GM23338 (cell line): ENCODE measurements at regions not wholly inside any gene's neighbourhood (a gene's known extent, or its start where the extent isn't known, plus 50 kb on each side); places are given as distances from the start of the nearest gene placed in this dataset.

Source experiments
- ATAC-seq: fragments of 200-7000 bp; cut with Tn5 transposase; 3 replicates; pipeline ENCODE4 v1.9.1; 2020
- DNase-seq: peaks from one replicate; pipeline ENCODE4 v3.0.0-alpha.2; 2015; ENCODE audit warnings: low spot score
- H2AFZ ChIP-seq: fragments of 200-600 bp; sonication (generic); 2 replicates; pipeline ENCODE4 v1.8.0; 2016; ENCODE audit warnings: antibody characterized with exemption, mild to moderate bottlenecking, moderate library complexity
- H3F3A ChIP-seq: fragments of 200-600 bp; sonication (generic); replicated peaks from 2 replicates; pipeline ENCODE4 v1.8.0; 2017; ENCODE audit warnings: antibody characterized with exemption, mixed run types, low read depth
- H3K27ac ChIP-seq: fragments of 200-600 bp; sonication (generic); 2 replicates; pipeline ENCODE4 v1.6.1; 2016; ENCODE audit warnings: low read depth
- H3K27me3 ChIP-seq: fragments of 200-600 bp; sonication (generic); 2 replicates; pipeline ENCODE4 v1.8.0; 2016; ENCODE audit warnings: mild to moderate bottlenecking, mixed run types, moderate library complexity; ENCODE audit not compliant: insufficient read depth
- H3K36me3 ChIP-seq: fragments of 200-600 bp; sonication (generic); 2 replicates; pipeline ENCODE4 v1.8.0; 2016; ENCODE audit warnings: mild to moderate bottlenecking; ENCODE audit not compliant: insufficient read depth
- H3K4me1 ChIP-seq: fragments of 200-600 bp; sonication (generic); 2 replicates; pipeline ENCODE4 v1.8.0; 2016; ENCODE audit warnings: mild to moderate bottlenecking, moderate library complexity; ENCODE audit not compliant: insufficient read depth
- H3K4me2 ChIP-seq: fragments of 200-600 bp; sonication (generic); 2 replicates; pipeline ENCODE4 v1.7.1; 2017; ENCODE audit warnings: mixed run types
- H3K4me3 ChIP-seq: fragments of 200-600 bp; sonication (generic); 2 replicates; pipeline ENCODE4 v1.6.1; 2016; ENCODE audit warnings: mixed run types
- H3K79me2 ChIP-seq: fragments of 200-600 bp; sonication (generic); replicated peaks from 2 replicates; pipeline ENCODE4 v1.8.0; 2017; ENCODE audit warnings: mild to moderate bottlenecking; ENCODE audit not compliant: insufficient read depth
- H3K9me2 ChIP-seq: fragments of 200-600 bp; sonication (generic); 2 replicates; pipeline ENCODE4 v1.8.0; 2017; ENCODE audit not compliant: insufficient read depth
- H4K20me1 ChIP-seq: fragments of 200-600 bp; sonication (generic); replicated peaks from 2 replicates; pipeline ENCODE4 v1.8.0; 2017; ENCODE audit warnings: mild to moderate bottlenecking; ENCODE audit not compliant: insufficient read depth
- H3K27ac Mint-ChIP-seq: 2 replicates; pipeline ENCODE4 v1.8.0; 2020; ENCODE audit warnings: inconsistent platforms, mild to moderate bottlenecking, moderate library complexity, mixed read lengths
- H3K27me3 Mint-ChIP-seq: 3 replicates; pipeline ENCODE4 v1.8.0; 2022; ENCODE audit warnings: low read depth, mild to moderate bottlenecking, moderate library complexity, mixed read lengths, inconsistent platforms; ENCODE audit not compliant: insufficient read depth, poor library complexity
- H3K36me3 Mint-ChIP-seq: 3 replicates; pipeline ENCODE4 v1.8.0; 2021; ENCODE audit warnings: low read depth, mild to moderate bottlenecking, inconsistent platforms, moderate library complexity, mixed read lengths
- H3K4me1 Mint-ChIP-seq: 3 replicates; pipeline ENCODE4 v1.8.0; 2020; ENCODE audit warnings: mild to moderate bottlenecking, inconsistent platforms, mixed read lengths
- H3K4me3 Mint-ChIP-seq: 3 replicates; pipeline ENCODE4 v1.8.0; 2021; ENCODE audit warnings: moderate library complexity, mild to moderate bottlenecking, inconsistent platforms, mixed read lengths
- H3K9me3 Mint-ChIP-seq: 3 replicates; pipeline ENCODE4 v1.8.0; 2020; ENCODE audit warnings: moderate library complexity, mild to moderate bottlenecking, inconsistent platforms, mixed read lengths
- CREB1 ChIP-seq: fragments of 250-450 bp; sonication (Bioruptor Pico); IDR thresholded peaks from 2 replicates; pipeline ENCODE4 v1.5.0; 2020; ENCODE audit warnings: low read depth, mild to moderate bottlenecking, moderate library complexity
- CTCF ChIP-seq, 2 experiments: fragments of 200-600 bp in 1 of 2; sonication (generic) in 1 of 2; conservative IDR thresholded peaks; 2 replicates each; pipeline versions ENCODE4 v1.5.1 to v1.6.1; 2016 to 2017; ENCODE audit warnings: antibody characterized with exemption in 2 of 2, low read depth in 2 of 2, mild to moderate bottlenecking in 2 of 2, moderate library complexity in 1 of 2
- ETS1 ChIP-seq: IDR thresholded peaks from 2 replicates; pipeline ENCODE4 v1.6.1; 2016; ENCODE audit warnings: antibody characterized with exemption
- EZH2 ChIP-seq: fragments of 200-600 bp; sonication (generic); IDR thresholded peaks from one replicate; pipeline ENCODE4 v1.8.0; 2017; ENCODE audit warnings: antibody characterized with exemption, mild to moderate bottlenecking, low read depth; ENCODE audit not compliant: unreplicated experiment
- EZH2phosphoT487 ChIP-seq: fragments of 200-600 bp; sonication (generic); IDR thresholded peaks from one replicate; pipeline ENCODE4 v1.8.1; 2018; ENCODE audit warnings: antibody characterized with exemption; ENCODE audit not compliant: unreplicated experiment
- JUNB ChIP-seq: IDR thresholded peaks from one replicate; pipeline ENCODE4 v1.6.1; 2016; ENCODE audit warnings: antibody characterized with exemption; ENCODE audit not compliant: unreplicated experiment
- NANOG ChIP-seq: IDR thresholded peaks from 2 replicates; pipeline ENCODE4 v1.6.1; 2016; ENCODE audit warnings: antibody characterized with exemption, borderline replicate concordance
- POLR2AphosphoS5 ChIP-seq: IDR thresholded peaks from 2 replicates; pipeline ENCODE4 v1.6.1; 2016; ENCODE audit warnings: antibody characterized with exemption, low read depth
- REST ChIP-seq: IDR thresholded peaks from one replicate; pipeline ENCODE4 v1.6.1; 2018; ENCODE audit warnings: antibody characterized with exemption; ENCODE audit not compliant: unreplicated experiment
- STAT1 ChIP-seq: IDR thresholded peaks from one replicate; pipeline ENCODE4 v1.6.1; 2016; ENCODE audit warnings: antibody characterized with exemption; ENCODE audit not compliant: unreplicated experiment
- ZNF114 ChIP-seq: fragments of 250-450 bp; sonication (Bioruptor Pico); IDR thresholded peaks from 2 replicates; pipeline ENCODE4 v1.5.0; 2020; ENCODE audit warnings: mild to moderate bottlenecking, moderate library complexity
- ZNF331 ChIP-seq: fragments of 250-450 bp; sonication (Bioruptor Pico); IDR thresholded peaks from 2 replicates; pipeline ENCODE4 v1.5.0; 2020; ENCODE audit warnings: low read depth, mild to moderate bottlenecking, moderate library complexity
- ZNF462 ChIP-seq: fragments of 250-450 bp; sonication (Bioruptor Pico); IDR thresholded peaks from 2 replicates; pipeline ENCODE4 v1.5.0; 2020; ENCODE audit warnings: mild to moderate bottlenecking, moderate library complexity

- H3K27me3 Mint-ChIP-seq: peaks cover 4% of the 10 kb centered on the region
- no peaks in the 10 kb centered on the region for H3K36me3 Mint-ChIP-seq
- no peak for ATAC-seq
Measured at GRCh38 chr11:79538775-79539174, 97.9 kb upstream of the TENM4 start.

More at GRCh38 chr11:79538775-79539174, 97.9 kb upstream of the TENM4 start:
- Mint-ChIP-seq H3K4me3 (no peak overlapping the region), H3K27ac (no peak overlapping the region), H3K4me1 (peaks cover 13% of the 10 kb centered on the region; the same call in 2 of the 3 replicates), H3K9me3 (no peaks in the 10 kb centered on the region)
- Histone ChIP-seq H3K9me2 (0 out of 2 replicates have a peak, but pooled peaks cover 13% of the 10 kb centered on the region), H3K27me3 (no peaks in the 10 kb centered on the region), H3K27ac (no peak overlapping the region), H4K20me1 (no peaks in the 10 kb centered on the region), H3K4me3 (no peak overlapping the region), H3K4me2 (no peak overlapping the region), H3K79me2 (no peaks in the 10 kb centered on the region), H3K36me3 (no peaks in the 10 kb centered on the region), H2AFZ (no peak overlapping the region), H3F3A (no peaks in the 10 kb centered on the region), H3K4me1 (peaks cover 6% of the 10 kb centered on the region; the same call in 1 of the 2 replicates)
- TF ChIP-seq NANOG (no peak), CTCF (conservative IDR thresholded peaks at IDR 0.05; ENCODE audit: low read depth in 2 of 2) (no peak), EZH2phosphoT487 (no peak), ZNF114 (CRISPR knock-in tag) (no peak), ZNF462 (CRISPR knock-in tag) (no peak), ZNF331 (no peak), REST (no peak), EZH2 (no peak), POLR2AphosphoS5 (no peak), ETS1 (no peak), STAT1 (no peak), CREB1 (CRISPR knock-in tag) (no peak), JUNB (no peak)
- no peak for DNase-seq
